BJ (cell line): ENCODE measurements at regions not wholly inside any gene's neighbourhood (a gene's known extent, or its start where the extent isn't known, plus 50 kb on each side); places are given as distances from the start of the nearest gene placed in this dataset.

ENCODE experiments used
- CTCF ChIA-PET: fragments of 350-600 bp; formaldehyde crosslinking; extraction: SDS; loops from one replicate; lab custom pipeline; 2021; ENCODE audit warnings: antibody characterized with exemption, inconsistent platforms; lab: Yijun Ruan, JAX
- POLR2A ChIA-PET: fragments of 300-600 bp; sonication (Branson Sonifier 250); formaldehyde crosslinking; extraction: SDS; loops from one replicate; lab custom pipeline; 2021; ENCODE audit warnings: antibody characterized with exemption; lab: Charles Lee
- DNase-seq: peaks from one replicate; pipeline ENCODE4 v3.0.0-alpha.2; 2011; ENCODE audit warnings: low read depth
- H3K27me3 ChIP-seq: 2 replicates; pipeline ENCODE4 v1.6.0; 2011; ENCODE audit warnings: low read length; ENCODE audit not compliant: control insufficient read depth, insufficient read depth
- H3K36me3 ChIP-seq: 2 replicates; pipeline ENCODE4 v1.5.1; 2011; ENCODE audit warnings: low read length; ENCODE audit not compliant: control insufficient read depth, insufficient read depth
- H3K4me3 ChIP-seq: 2 replicates; pipeline ENCODE4 v1.5.1; 2011; ENCODE audit warnings: low read depth, mild to moderate bottlenecking, control low read depth, low read length
- TF ChIP-seq, protein P1 (sequence below): IDR thresholded peaks from 2 replicates; pipeline ENCODE4 v1.5.1; 2011; ENCODE audit warnings: low read depth, mild to moderate bottlenecking, control low read depth, inconsistent platforms, low read length, moderate library complexity; ENCODE audit not compliant: insufficient read depth

DNA sequence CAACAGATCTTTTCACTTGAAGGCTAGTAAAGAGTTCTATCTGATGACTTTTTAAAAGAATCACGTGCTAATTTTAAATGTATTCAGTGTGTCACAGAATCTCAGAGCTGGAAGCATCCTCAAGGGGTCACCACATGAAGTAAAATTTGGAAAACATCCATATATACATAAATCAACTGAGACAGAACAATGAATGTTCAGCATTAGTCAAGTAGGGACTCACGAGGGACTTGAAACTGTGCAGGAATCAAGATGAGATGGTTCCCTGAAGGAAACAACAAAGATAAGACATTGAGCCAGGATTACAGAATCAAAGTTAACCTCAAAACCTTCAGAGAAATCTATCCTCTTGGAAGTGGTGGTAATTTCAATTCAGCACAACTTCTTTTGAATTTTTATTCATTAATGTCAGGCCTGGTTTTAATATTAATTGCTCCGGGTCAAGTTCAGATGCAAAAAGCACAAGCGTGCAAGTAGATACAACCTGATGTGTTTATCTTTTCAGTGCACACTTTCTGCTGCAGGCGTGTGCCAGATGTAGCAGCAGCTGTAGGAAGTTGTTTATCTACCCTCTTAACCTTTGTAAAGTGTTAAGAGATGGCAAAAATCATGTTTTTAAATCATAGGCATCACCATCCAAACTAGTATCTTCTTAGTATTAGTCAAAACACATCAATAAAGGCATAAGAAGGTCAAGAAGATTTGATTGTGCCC lies 87.7 kb upstream of the SRD5A3 start:
- CTCF ChIA-PET, result no interaction called here
- no peaks in the 10 kb centered on the region for H3K27me3 ChIP-seq
- TF ChIP-seq, protein P1, sequence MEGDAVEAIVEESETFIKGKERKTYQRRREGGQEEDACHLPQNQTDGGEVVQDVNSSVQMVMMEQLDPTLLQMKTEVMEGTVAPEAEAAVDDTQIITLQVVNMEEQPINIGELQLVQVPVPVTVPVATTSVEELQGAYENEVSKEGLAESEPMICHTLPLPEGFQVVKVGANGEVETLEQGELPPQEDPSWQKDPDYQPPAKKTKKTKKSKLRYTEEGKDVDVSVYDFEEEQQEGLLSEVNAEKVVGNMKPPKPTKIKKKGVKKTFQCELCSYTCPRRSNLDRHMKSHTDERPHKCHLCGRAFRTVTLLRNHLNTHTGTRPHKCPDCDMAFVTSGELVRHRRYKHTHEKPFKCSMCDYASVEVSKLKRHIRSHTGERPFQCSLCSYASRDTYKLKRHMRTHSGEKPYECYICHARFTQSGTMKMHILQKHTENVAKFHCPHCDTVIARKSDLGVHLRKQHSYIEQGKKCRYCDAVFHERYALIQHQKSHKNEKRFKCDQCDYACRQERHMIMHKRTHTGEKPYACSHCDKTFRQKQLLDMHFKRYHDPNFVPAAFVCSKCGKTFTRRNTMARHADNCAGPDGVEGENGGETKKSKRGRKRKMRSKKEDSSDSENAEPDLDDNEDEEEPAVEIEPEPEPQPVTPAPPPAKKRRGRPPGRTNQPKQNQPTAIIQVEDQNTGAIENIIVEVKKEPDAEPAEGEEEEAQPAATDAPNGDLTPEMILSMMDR, result no peak
- no peak overlapping the region for H3K4me3 ChIP-seq
- POLR2A ChIA-PET, result no interaction called here
- no peak for DNase-seq
- H3K36me3 ChIP-seq, result no peaks in the 10 kb centered on the region

DNA sequence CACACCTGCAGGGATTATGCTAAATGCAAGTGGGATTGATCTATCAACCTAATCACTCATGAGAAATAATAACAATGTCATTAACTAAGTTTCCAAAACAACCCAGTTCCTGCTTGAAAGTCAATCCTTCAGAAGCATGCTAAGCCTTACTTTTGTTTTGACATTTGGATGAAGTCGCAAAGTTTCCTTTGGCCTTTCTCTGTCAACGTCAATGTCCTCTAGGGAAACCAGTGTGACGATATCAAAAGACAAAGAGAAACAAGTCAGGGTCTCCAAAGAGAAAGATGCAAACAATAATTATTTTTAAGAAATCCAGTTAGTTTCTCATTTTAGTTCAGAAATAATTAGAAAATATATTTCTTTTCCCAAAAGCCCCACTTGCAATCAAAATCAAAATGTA lies 86.7 kb upstream of the SRD5A3 start:
- DNase-seq, result no peak
- ChIA-PET POLR2A (no interaction called here), CTCF (no interaction called here)

DNA sequence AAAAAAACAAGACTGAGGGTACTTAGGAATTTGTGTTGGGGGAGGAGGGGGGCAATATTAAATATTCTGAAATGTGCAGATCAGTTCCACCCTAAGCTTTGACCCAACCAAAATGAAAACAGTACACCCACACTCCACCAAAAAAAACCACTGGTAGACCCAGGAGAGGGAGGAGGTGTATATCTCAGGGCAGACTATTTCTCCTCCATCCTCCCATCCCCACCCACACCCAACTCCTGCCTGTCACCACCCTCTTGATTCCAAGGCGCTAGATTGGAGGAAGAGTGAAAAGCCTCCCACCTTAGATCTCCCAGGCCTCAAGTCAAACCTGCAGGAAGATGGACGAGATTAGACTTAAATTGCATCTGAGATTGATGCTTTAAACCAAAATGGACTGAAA lies 76.6 kb upstream of the SRD5A3 start:
- POLR2A ChIA-PET, result interaction anchor here (0.6 kb wide), 1 partner anchor 242 kb away, joined by 3 read pairs; no protein-coding TSS in a partner anchor
- CTCF ChIA-PET, result no interaction called here

More for the DNA sequence above, 86.7 kb upstream of the SRD5A3 start:
- H3K27me3 ChIP-seq, result no peaks in the 10 kb centered on the region
- TF ChIP-seq, protein P1, result no peak
- no peaks in the 10 kb centered on the region for H3K36me3 ChIP-seq
- H3K4me3 ChIP-seq, result no peak overlapping the region

DNA sequence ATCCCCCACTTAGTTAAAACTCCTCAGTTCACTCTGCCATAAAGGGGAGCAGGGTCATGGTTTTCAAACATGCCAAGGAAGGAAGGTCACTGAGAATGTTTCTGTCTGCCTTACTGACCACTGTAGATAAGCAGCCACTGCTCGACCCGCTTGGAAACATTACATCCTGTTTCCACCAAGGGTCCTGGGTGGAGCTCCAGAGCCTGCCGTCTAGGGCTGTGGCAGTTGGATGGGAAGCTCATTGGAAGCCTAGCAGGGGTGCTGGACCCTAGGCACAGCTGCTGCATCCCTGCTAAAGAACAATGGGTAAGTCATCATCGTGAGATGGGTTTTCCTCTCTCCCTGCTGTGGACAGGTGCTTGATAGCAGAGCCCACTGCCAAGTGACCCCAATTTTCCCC lies 76.0 kb upstream of the SRD5A3 start:
- TF ChIP-seq, protein P1, result no peak
- POLR2A ChIA-PET, result interaction anchor here (0.6 kb wide), 1 partner anchor 242 kb away, joined by 3 read pairs; no protein-coding TSS in a partner anchor
- Histone ChIP-seq H3K36me3 (no peaks in the 10 kb centered on the region), H3K27me3 (no peaks in the 10 kb centered on the region; the same call in 1 of the 2 replicates), H3K4me3 (no peak overlapping the region)
- CTCF ChIA-PET, result no interaction called here
- no peak for DNase-seq

More for the DNA sequence above, 76.6 kb upstream of the SRD5A3 start:
- Histone ChIP-seq H3K4me3 (no peak overlapping the region), H3K36me3 (no peaks in the 10 kb centered on the region), H3K27me3 (no peaks in the 10 kb centered on the region; the same call in 1 of the 2 replicates)
- TF ChIP-seq, protein P1, result no peak
- no peak for DNase-seq

DNA sequence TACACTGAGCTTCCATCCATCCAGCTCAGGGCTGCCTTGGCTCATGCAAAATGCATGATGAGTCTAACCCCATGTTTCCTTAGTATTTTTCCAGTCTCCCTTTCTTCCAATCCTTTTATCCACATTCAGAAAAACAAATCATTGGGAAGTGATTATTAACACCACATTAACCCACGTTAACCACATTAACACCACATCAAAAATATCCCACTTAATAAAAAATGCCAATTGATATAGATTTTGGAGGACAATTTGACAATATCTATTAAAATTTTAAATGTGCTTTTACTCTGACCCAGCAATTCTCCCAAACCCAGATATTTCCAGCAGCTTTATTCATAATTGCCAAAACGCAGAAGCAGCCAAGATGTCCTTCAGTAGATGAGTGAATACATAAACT lies 75.6 kb upstream of the SRD5A3 start:
- POLR2A ChIA-PET, result no interaction called here
- H3K36me3 ChIP-seq, result no peaks in the 10 kb centered on the region

More for the DNA sequence above, 75.6 kb upstream of the SRD5A3 start:
- TF ChIP-seq, protein P1, result no peak
- DNase-seq, result no peak
- no peaks in the 10 kb centered on the region; the same call in 1 of the 2 replicates for H3K27me3 ChIP-seq
- no peak overlapping the region for H3K4me3 ChIP-seq
- CTCF ChIA-PET, result no interaction called here
